HCT116 (cell line): ENCODE measurements at regions not wholly inside any gene's neighbourhood (a gene's known extent, or its start where the extent isn't known, plus 50 kb on each side); places are given as distances from the start of the nearest gene placed in this dataset.

Source experiments
- ATAC-seq: fragments of 200-7000 bp; cut with Tn5 transposase; 2 replicates; pipeline ENCODE4 v1.9.1; 2020; ENCODE audit warnings: mild to moderate bottlenecking, moderate library complexity
- BruUV-seq: library from RNA; stranded (reverse); fragments of 400-500 nt; replicated peaks from 2 replicates; lab custom pipeline; 2021; lab: Mats Ljungman, UMichigan
- CTCF ChIA-PET: fragments of 300-600 bp; sonication (Branson Sonifier 250); formaldehyde crosslinking; loops from one replicate; lab custom pipeline; 2021; ENCODE audit warnings: antibody characterized with exemption; lab: Charles Lee
- POLR2A ChIA-PET: fragments of 300-600, 350-600 bp; sonication (Branson Sonifier 250); formaldehyde crosslinking; loops from one replicate; lab custom pipeline; 2021; ENCODE audit warnings: antibody characterized with exemption; lab: Charles Lee
- RAD21 ChIA-PET, 2 experiments: fragments of 300-600 bp; sonication (Branson Sonifier 250); formaldehyde crosslinking; loops; one replicate each; lab custom pipeline; 2023; ENCODE audit warnings: low total read pairs in 2 of 2; ENCODE audit not compliant: uncharacterized antibody in 2 of 2, unreplicated experiment in 2 of 2, low non-redundant PET in 1 of 2; lab: Charles Lee
- DNase-seq: peaks from one replicate; pipeline ENCODE4 v3.0.0-alpha.2; 2010; ENCODE audit warnings: low read depth, low spot score
- H2AFZ ChIP-seq: fragments of 200-600 bp; shearing (Covaris generic), sonication (generic); 2 replicates; pipeline ENCODE4 v1.6.1; 2017; ENCODE audit warnings: low read depth, mixed run types, mixed read lengths, antibody characterized with exemption, low read length; ENCODE audit not compliant: poor library complexity, severe bottlenecking
- H3K27ac ChIP-seq: 2 replicates; pipeline ENCODE4 v1.5.1; 2012; ENCODE audit warnings: low read depth, low read length
- H3K27me3 ChIP-seq: fragments of 200-600 bp; sonication (generic); 2 replicates; pipeline ENCODE4 v1.6.1; 2016; ENCODE audit warnings: mixed run types, low read length, mixed read lengths; ENCODE audit not compliant: insufficient read depth
- H3K36me3 ChIP-seq, 2 experiments: fragments of 200-500 bp in 1 of 2; fragments of 200-600 bp in 1 of 2; sonication (Bioruptor generic) in 1 of 2; sonication (generic) in 1 of 2; 2 replicates each; pipeline versions ENCODE4 v1.5.1 to v1.6.1; 2014 to 2016; ENCODE audit warnings: low read length in 2 of 2, inconsistent platforms in 1 of 2, mixed read lengths in 1 of 2, mixed run types in 1 of 2; ENCODE audit not compliant: insufficient read depth in 2 of 2, control insufficient read depth in 1 of 2
- H3K4me1 ChIP-seq, 2 experiments: fragments of 200-600 bp in 1 of 2; sonication (generic) in 1 of 2; 2 replicates each; pipeline versions ENCODE4 v1.5.1 to v1.6.1; 2012 to 2017; ENCODE audit warnings: low read length in 2 of 2, inconsistent platforms in 1 of 2, mild to moderate bottlenecking in 1 of 2, mixed read lengths in 1 of 2, mixed run types in 1 of 2, moderate library complexity in 1 of 2; ENCODE audit not compliant: insufficient read depth in 2 of 2, control insufficient read depth in 1 of 2
- H3K4me2 ChIP-seq: fragments of 200-600 bp; sonication (generic); 2 replicates; pipeline ENCODE4 v1.6.1; 2017; ENCODE audit warnings: mixed run types, low read length, mixed read lengths
- H3K4me3 ChIP-seq, 2 experiments: fragments of 200-600 bp in 1 of 2; sonication (generic) in 1 of 2; replicated peaks in 1 of 2; 2 replicates each; pipeline ENCODE4 v1.5.1; 2011 to 2016; ENCODE audit warnings: low read length in 2 of 2, control low read depth in 1 of 2, low read depth in 1 of 2, mild to moderate bottlenecking in 1 of 2, mixed read lengths in 1 of 2, mixed run types in 1 of 2
- H3K79me2 ChIP-seq: fragments of 200-600 bp; sonication (generic); 2 replicates; pipeline ENCODE4 v1.6.1; 2017; ENCODE audit warnings: mild to moderate bottlenecking, mixed run types, low read length, moderate library complexity, mixed read lengths; ENCODE audit not compliant: insufficient read depth
- H3K9ac ChIP-seq: fragments of 200-600 bp; sonication (generic); 2 replicates; pipeline ENCODE4 v1.6.1; 2016; ENCODE audit warnings: low read length, mixed read lengths
- H3K9me2 ChIP-seq: fragments of 200-600 bp; sonication (generic), shearing (Covaris generic); 2 replicates; pipeline ENCODE4 v1.6.1; 2017; ENCODE audit warnings: mixed run types, mild to moderate bottlenecking, moderate library complexity; ENCODE audit not compliant: insufficient read depth
- H3K9me3 ChIP-seq, 2 experiments: fragments of 200-500 bp in 1 of 2; fragments of 200-600 bp in 1 of 2; sonication (Bioruptor generic) in 1 of 2; sonication (generic) in 1 of 2; 2 replicates each; pipeline ENCODE4 v1.6.1; 2014 to 2017; ENCODE audit warnings: low read length in 2 of 2, mixed read lengths in 2 of 2, inconsistent platforms in 1 of 2, low read depth in 1 of 2, mild to moderate bottlenecking in 1 of 2, mixed run types in 1 of 2, moderate library complexity in 1 of 2; ENCODE audit not compliant: control insufficient read depth in 1 of 2, insufficient read depth in 1 of 2
- H4K20me1 ChIP-seq: fragments of 200-600 bp; sonication (generic), shearing (Covaris generic); 2 replicates; pipeline ENCODE4 v1.6.1; 2017; ENCODE audit warnings: mixed run types, mild to moderate bottlenecking, moderate library complexity; ENCODE audit not compliant: insufficient read depth
- ATF3 ChIP-seq: IDR thresholded peaks from 2 replicates; pipeline ENCODE4 v1.6.1; 2012
- CBX3 ChIP-seq: IDR thresholded peaks from 2 replicates; pipeline ENCODE4 v1.6.1; 2012; ENCODE audit warnings: low read depth
- CTCF ChIP-seq, 3 experiments: fragments of 200-600 bp in 1 of 3; sonication (generic) in 1 of 3; IDR thresholded peaks in 2 of 3; conservative IDR thresholded peaks in 1 of 3; 2 replicates each; pipeline ENCODE4 v1.5.1; 2012 to 2017; ENCODE audit warnings: low read depth in 2 of 3, low read length in 2 of 3, antibody characterized with exemption in 1 of 3, borderline replicate concordance in 1 of 3, control low read depth in 1 of 3, mild to moderate bottlenecking in 1 of 3, mixed read lengths in 1 of 3, mixed run types in 1 of 3, moderate library complexity in 1 of 3; ENCODE audit not compliant: insufficient read depth in 1 of 3
- EGR1 ChIP-seq: IDR thresholded peaks from 2 replicates; pipeline ENCODE4 v1.6.1; 2012; ENCODE audit warnings: low read depth
- EZH2 ChIP-seq: fragments of 200-600 bp; sonication (generic); IDR thresholded peaks from 2 replicates; pipeline ENCODE4 v1.6.1; 2017; ENCODE audit warnings: antibody characterized with exemption, mixed run types
- EZH2phosphoT487 ChIP-seq: fragments of 200-600 bp; IDR thresholded peaks from 2 replicates; pipeline ENCODE4 v1.6.1; 2018; ENCODE audit warnings: antibody characterized with exemption, borderline replicate concordance
- FOSL1 ChIP-seq: IDR thresholded peaks from 2 replicates; pipeline ENCODE4 v1.6.1; 2012; ENCODE audit warnings: low read depth
- JUND ChIP-seq: IDR thresholded peaks from 2 replicates; pipeline ENCODE4 v1.6.1; 2012
- MAX ChIP-seq: IDR thresholded peaks from 2 replicates; pipeline ENCODE4 v1.6.1; 2012
- POLR2AphosphoS5 ChIP-seq: IDR thresholded peaks from 2 replicates; pipeline ENCODE4 v1.6.1; 2011; ENCODE audit warnings: mild to moderate bottlenecking, low read depth, low read length, moderate library complexity
- RAD21 ChIP-seq: IDR thresholded peaks from 2 replicates; pipeline ENCODE4 v1.6.1; 2012; ENCODE audit warnings: low read depth, mild to moderate bottlenecking
- SP1 ChIP-seq: IDR thresholded peaks from 2 replicates; pipeline ENCODE4 v1.6.1; 2012; ENCODE audit warnings: low read depth
- TCF7L2 ChIP-seq: IDR thresholded peaks from 2 replicates; pipeline ENCODE4 v1.7.0; 2011; ENCODE audit warnings: borderline replicate concordance, inconsistent platforms; ENCODE audit not compliant: insufficient read depth, insufficient read length; ENCODE audit errors: extremely low read depth
- YY1 ChIP-seq: IDR thresholded peaks from 2 replicates; pipeline ENCODE4 v1.6.1; 2011; ENCODE audit warnings: low read length, low read depth, moderate library complexity, mild to moderate bottlenecking; ENCODE audit not compliant: insufficient replicate concordance; ENCODE audit errors: extremely low read depth
- ZFX ChIP-seq: fragments of 450-650 bp; IDR thresholded peaks from 2 replicates; pipeline ENCODE4 v1.6.1; 2017
- ZNF274 ChIP-seq: fragments of 200-500 bp; sonication (Bioruptor generic); IDR thresholded peaks from 2 replicates; pipeline ENCODE4 v1.6.1; 2014; ENCODE audit warnings: mild to moderate bottlenecking, low read depth, low read length, inconsistent platforms
- intact Hi-C: fragments of 100-400 bp; cut with micrococcal nuclease; formaldehyde crosslinking; loops from 2 replicates; pipeline ENCODE4 v1.10.0; 2022

GRCh38 chr6:4280031-4280430, 144.7 kb upstream of the ECI2 start:
- no peak overlapping the region for H3K9ac ChIP-seq
- DNase-seq (no peak), ATAC-seq (no peak)
- peaks cover 0 to 6% of the 10 kb centered on the region in 2 experiments; a peak in 2 of 4 replicates for H3K4me1 ChIP-seq
- intact Hi-C loops = no loop called here
- ChIA-PET POLR2A (no interaction called here), CTCF (no interaction called here), RAD21 (no interaction called here)
- no peaks in the 10 kb centered on the region for H3K9me2 ChIP-seq
- no peaks in the 10 kb centered on the region for H3K36me3 ChIP-seq
- no peaks in the 10 kb centered on the region for H3K79me2 ChIP-seq
- BruUV-seq = no TSS peak
- TF ChIP-seq ATF3 = no peak
- TF ChIP-seq TCF7L2 = no peak
- no peak for TF ChIP-seq YY1
- no peak overlapping the region for H2AFZ ChIP-seq
- H3K4me3 ChIP-seq = no peak overlapping the region
- H4K20me1 ChIP-seq = no peaks in the 10 kb centered on the region
- H3K4me2 ChIP-seq = no peak overlapping the region
- H3K27ac ChIP-seq = no peak overlapping the region
- H3K9me3 ChIP-seq = no peaks in the 10 kb centered on the region
- no peaks in the 10 kb centered on the region for H3K27me3 ChIP-seq

GRCh38 chr6:4274382-4275082, 139.2 kb upstream of the ECI2 start:
- Histone ChIP-seq H3K36me3 (no peaks in the 10 kb centered on the region), H4K20me1 (no peaks in the 10 kb centered on the region), H3K4me3 (no peak overlapping the region), H3K9me3 (no peaks in the 10 kb centered on the region)
- ChIA-PET CTCF (no interaction called here), RAD21 (no interaction called here), POLR2A (no interaction called here)
- ATAC-seq = no peak
- no TSS peak for BruUV-seq
- intact Hi-C loops = no loop called here
- TF ChIP-seq ZFX (no peak), EGR1 (no peak), EZH2 (no peak), RAD21 (no peak), CTCF (IDR thresholded peaks at IDR 0.05 in 2 of 3, conservative IDR thresholded peaks at IDR 0.05 in 1 of 3; ENCODE audit: borderline replicate concordance in 1 of 3, insufficient read depth in 1 of 3, low read depth in 2 of 3, low read length in 2 of 3) (no peak), CBX3 (no peak), SP1 (no peak), MAX (no peak), TCF7L2 (no peak), ZNF274 (no peak), YY1 (no peak), POLR2AphosphoS5 (no peak), EZH2phosphoT487 (no peak), FOSL1 (no peak), JUND (no peak)
- TF ChIP-seq, all 23 proteins: peak for 0
- H3K27ac ChIP-seq = no peak overlapping the region
- DNase-seq = no peak
- H3K79me2 ChIP-seq = no peaks in the 10 kb centered on the region
- no peaks in the 10 kb centered on the region for H3K9me2 ChIP-seq
- H3K9ac ChIP-seq = no peak overlapping the region
- H2AFZ ChIP-seq = peak overlapping the region; percentile 2
- no peaks in the 10 kb centered on the region for H3K4me1 ChIP-seq
- H3K4me2 ChIP-seq = no peak overlapping the region
- H3K27me3 ChIP-seq = no peaks in the 10 kb centered on the region
